ENCODE measurements at regions not wholly inside any gene's neighbourhood (a gene's known extent, or its start where the extent isn't known, plus 50 kb on each side); places are given as distances from the start of the nearest gene placed in this dataset.

DNA sequence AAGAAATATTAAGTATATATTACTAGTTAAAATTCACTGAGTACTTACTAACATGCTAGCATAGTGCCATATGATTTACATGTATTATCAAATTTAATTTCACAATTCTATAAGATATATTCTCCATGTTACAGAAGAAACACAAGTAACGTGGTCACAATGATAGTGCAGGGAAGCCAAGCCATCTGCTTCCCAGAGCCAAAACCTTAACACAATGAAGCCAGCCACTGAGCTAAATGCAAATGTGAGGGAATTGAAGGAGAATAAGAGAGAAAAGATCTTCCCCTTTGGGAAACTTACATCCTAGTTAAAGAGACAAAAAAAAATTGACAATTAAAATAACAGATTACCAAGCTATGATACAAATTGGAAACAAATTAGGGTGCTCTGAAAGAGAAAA lies 63.6 kb downstream of the ELAPOR2 start:
- no peak overlapping the region for H3K4me3 Mint-ChIP-seq
- Histone ChIP-seq H3K27me3 (ENCODE audit: control insufficient read depth in 1 of 2, insufficient read depth in 2 of 2, low read length in 2 of 2) (no peaks in the 10 kb centered on the region), H3K4me1 (ENCODE audit: insufficient read depth, low read length) (no peaks in the 10 kb centered on the region), H3K27ac (ENCODE audit: low read depth in 1 of 2, low read length in 2 of 2) (no peak overlapping the region), H3K9me3 (ENCODE audit: control insufficient read depth in 1 of 2, insufficient read depth in 1 of 2, low read length in 2 of 2) (no peaks in the 10 kb centered on the region), H3K36me3 (ENCODE audit: insufficient read depth, low read length) (no peaks in the 10 kb centered on the region), H3K4me3 (ENCODE audit: low read length) (no peak overlapping the region)
- DNase-seq (no peak), ATAC-seq (ENCODE audit: poor library complexity) (no peak)
- intact Hi-C loops (cut with DNase I, micrococcal nuclease) = no loop called here
- no peak overlapping the region for H3K27ac Mint-ChIP-seq
- peaks cover 6% of the 10 kb centered on the region for H3K4me1 Mint-ChIP-seq (ENCODE audit: low read depth)
- CTCF ChIA-PET = interaction anchor here (1.0 kb wide), 1 partner anchor 26 kb away, joined by 3 read pairs; no protein-coding TSS in a partner anchor
- no peaks in the 10 kb centered on the region for H3K36me3 Mint-ChIP-seq (ENCODE audit: low read depth)
- peaks cover 22% of the 10 kb centered on the region for H3K27me3 Mint-ChIP-seq
- no peaks in the 10 kb centered on the region for H3K9me3 Mint-ChIP-seq
- TF ChIP-seq, protein P1, sequence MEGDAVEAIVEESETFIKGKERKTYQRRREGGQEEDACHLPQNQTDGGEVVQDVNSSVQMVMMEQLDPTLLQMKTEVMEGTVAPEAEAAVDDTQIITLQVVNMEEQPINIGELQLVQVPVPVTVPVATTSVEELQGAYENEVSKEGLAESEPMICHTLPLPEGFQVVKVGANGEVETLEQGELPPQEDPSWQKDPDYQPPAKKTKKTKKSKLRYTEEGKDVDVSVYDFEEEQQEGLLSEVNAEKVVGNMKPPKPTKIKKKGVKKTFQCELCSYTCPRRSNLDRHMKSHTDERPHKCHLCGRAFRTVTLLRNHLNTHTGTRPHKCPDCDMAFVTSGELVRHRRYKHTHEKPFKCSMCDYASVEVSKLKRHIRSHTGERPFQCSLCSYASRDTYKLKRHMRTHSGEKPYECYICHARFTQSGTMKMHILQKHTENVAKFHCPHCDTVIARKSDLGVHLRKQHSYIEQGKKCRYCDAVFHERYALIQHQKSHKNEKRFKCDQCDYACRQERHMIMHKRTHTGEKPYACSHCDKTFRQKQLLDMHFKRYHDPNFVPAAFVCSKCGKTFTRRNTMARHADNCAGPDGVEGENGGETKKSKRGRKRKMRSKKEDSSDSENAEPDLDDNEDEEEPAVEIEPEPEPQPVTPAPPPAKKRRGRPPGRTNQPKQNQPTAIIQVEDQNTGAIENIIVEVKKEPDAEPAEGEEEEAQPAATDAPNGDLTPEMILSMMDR (IDR thresholded peaks at IDR 0.05) = no peak
- POLR2A ChIA-PET = no interaction called here

DNA sequence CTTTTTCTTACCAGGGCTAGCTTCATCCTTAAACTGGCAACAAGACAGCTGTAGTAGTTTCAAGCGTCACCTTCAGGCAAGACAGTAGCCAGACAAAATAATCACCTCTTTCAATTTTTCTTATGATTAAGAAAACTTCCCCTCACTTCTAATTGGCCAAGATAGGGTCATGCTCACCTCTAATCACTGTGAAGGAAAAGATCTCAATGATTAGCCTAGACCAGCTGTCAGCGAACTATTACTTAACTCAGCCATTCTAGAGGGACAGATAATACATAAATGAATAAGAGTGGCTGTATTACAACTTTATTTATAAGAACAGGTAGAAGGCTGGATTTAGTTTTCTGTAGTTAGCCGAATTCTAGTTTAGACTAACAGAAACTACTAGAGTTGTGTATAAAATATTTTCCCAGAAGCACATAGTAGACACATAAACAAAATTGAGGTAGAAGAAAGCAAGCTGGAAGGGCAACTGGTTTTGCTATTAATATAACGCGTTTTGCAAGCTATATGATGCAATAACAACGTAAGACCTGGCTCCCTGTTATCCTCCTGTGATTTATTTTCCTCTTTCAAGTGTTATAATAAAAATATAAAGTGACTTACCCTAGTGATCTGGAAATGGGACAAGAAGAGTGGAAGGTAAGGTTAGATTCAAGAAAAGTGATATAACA lies 64.3 kb downstream of the ELAPOR2 start:
- Mint-ChIP-seq H3K27ac (no peak overlapping the region), H3K36me3 (ENCODE audit: low read depth) (no peaks in the 10 kb centered on the region), H3K4me1 (ENCODE audit: low read depth) (peaks cover 6% of the 10 kb centered on the region), H3K9me3 (no peaks in the 10 kb centered on the region), H3K27me3 (peaks cover 20% of the 10 kb centered on the region), H3K4me3 (no peak overlapping the region)
- Histone ChIP-seq H3K36me3 (ENCODE audit: insufficient read depth, low read length) (no peaks in the 10 kb centered on the region), H3K27me3 (ENCODE audit: control insufficient read depth in 1 of 2, insufficient read depth in 2 of 2, low read length in 2 of 2) (no peaks in the 10 kb centered on the region), H3K4me3 (ENCODE audit: low read length) (no peak overlapping the region), H3K9me3 (ENCODE audit: control insufficient read depth in 1 of 2, insufficient read depth in 1 of 2, low read length in 2 of 2) (no peaks in the 10 kb centered on the region), H3K27ac (ENCODE audit: low read depth in 1 of 2, low read length in 2 of 2) (no peak overlapping the region), H3K4me1 (ENCODE audit: insufficient read depth, low read length) (no peaks in the 10 kb centered on the region)
- TF ChIP-seq, protein P1 (IDR thresholded peaks at IDR 0.05) = no peak
- ChIA-PET CTCF (interaction anchor here (1.0 kb wide), 2 partner anchors 25 to 54 kb away, joined by 3 read pairs; no protein-coding TSS in a partner anchor), POLR2A (interaction anchor here (1.3 kb wide), 1 partner anchor 16 kb away, joined by 4 read pairs; no protein-coding TSS in a partner anchor)
- ATAC-seq (ENCODE audit: poor library complexity) (no peak), DNase-seq (no peak)
- intact Hi-C loops (cut with DNase I, micrococcal nuclease) = no loop called here

DNA sequence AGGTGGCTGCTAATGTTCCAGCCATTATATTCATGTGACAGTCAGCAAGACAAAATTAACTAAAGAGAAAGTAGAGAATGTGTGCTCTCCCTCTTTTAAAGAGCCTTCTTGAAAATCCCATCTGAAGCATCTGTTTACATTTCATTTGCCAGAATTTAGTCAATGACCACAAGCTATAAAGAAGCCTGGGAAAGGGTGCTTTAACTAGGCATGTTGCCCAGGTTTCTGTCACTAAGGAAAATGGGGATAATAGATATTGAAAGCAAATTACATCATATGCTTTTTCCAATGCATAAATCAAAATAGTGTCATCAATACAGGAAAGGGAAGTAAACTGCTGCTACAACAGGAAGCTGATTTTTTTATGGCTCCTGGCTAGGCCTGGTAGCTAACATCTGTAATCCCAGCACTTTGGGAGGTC lies 67.7 kb downstream of the ELAPOR2 start:
- intact Hi-C loops (cut with DNase I, micrococcal nuclease) = loop anchor here (2.0 to 5.0 kb wide), 3 partner anchors 53 to 65 kb away; no protein-coding TSS in a partner anchor
- Histone ChIP-seq H3K4me1 (ENCODE audit: insufficient read depth, low read length) (no peaks in the 10 kb centered on the region), H3K27me3 (ENCODE audit: control insufficient read depth in 1 of 2, insufficient read depth in 2 of 2, low read length in 2 of 2) (no peaks in the 10 kb centered on the region), H3K36me3 (ENCODE audit: insufficient read depth, low read length) (no peaks in the 10 kb centered on the region), H3K4me3 (ENCODE audit: low read length) (no peak overlapping the region), H3K9me3 (ENCODE audit: control insufficient read depth in 1 of 2, insufficient read depth in 1 of 2, low read length in 2 of 2) (no peaks in the 10 kb centered on the region), H3K27ac (ENCODE audit: low read depth in 1 of 2, low read length in 2 of 2) (no peak overlapping the region)
- DNase-seq (no peak), ATAC-seq (ENCODE audit: poor library complexity) (no peak)
- no peaks in the 10 kb centered on the region for H3K36me3 Mint-ChIP-seq (ENCODE audit: low read depth)
- peaks cover 6% of the 10 kb centered on the region for H3K4me1 Mint-ChIP-seq (ENCODE audit: low read depth)
- H3K27me3 Mint-ChIP-seq = peaks cover 7% of the 10 kb centered on the region
- no peaks in the 10 kb centered on the region for H3K9me3 Mint-ChIP-seq
- ChIA-PET CTCF (interaction anchor here (1.3 to 1.6 kb wide), 2 partner anchors 44 to 47 kb away, joined by 3 to 4 read pairs; no protein-coding TSS in a partner anchor), POLR2A (no interaction called here)
- H3K4me3 Mint-ChIP-seq = no peak overlapping the region
- TF ChIP-seq, protein P1 (IDR thresholded peaks at IDR 0.05) = no peak
- no peak overlapping the region for H3K27ac Mint-ChIP-seq
